Keratinocyte (primary cell): ENCODE measurements at regions not wholly inside any gene's neighbourhood (a gene's known extent, or its start where the extent isn't known, plus 50 kb on each side); places are given as distances from the start of the nearest gene placed in this dataset.
A peak's percentile ranks its signal among the peaks of the same experiment; 100 is the strongest.

Experiments used
- DNase-seq: peaks from one replicate; pipeline ENCODE4 v3.0.0-alpha.2; 2011; ENCODE audit warnings: low read depth, missing footprints, low spot score
- FAIRE-seq: peaks from 2 replicates; lab custom pipeline; 2011; peaks lifted over from hg19 to GRCh38; lab: Jason Lieb, UNC
- H2AFZ ChIP-seq: 2 replicates; pipeline ENCODE4 v1.6.0; 2012; ENCODE audit warnings: low read length, control low read depth, inconsistent platforms; ENCODE audit not compliant: control insufficient read depth
- H3K27ac ChIP-seq: 2 replicates; pipeline ENCODE4 v1.5.1; 2011; ENCODE audit warnings: low read length; ENCODE audit not compliant: control insufficient read depth, insufficient read depth
- H3K27me3 ChIP-seq: 3 replicates; pipeline ENCODE4 v1.6.0; 2011; ENCODE audit warnings: low read length; ENCODE audit not compliant: control insufficient read depth, insufficient read depth; ENCODE audit errors: extremely low read depth
- H3K36me3 ChIP-seq, 2 experiments: 2 replicates in 1 of 2; 3 replicates in 1 of 2; pipeline ENCODE4 v1.5.1; 2011; ENCODE audit warnings: low read length in 2 of 2, mild to moderate bottlenecking in 1 of 2; ENCODE audit not compliant: control insufficient read depth in 2 of 2, insufficient read depth in 2 of 2; ENCODE audit errors: extremely low read depth in 1 of 2
- H3K4me1 ChIP-seq: 3 replicates; pipeline ENCODE4 v1.5.1; 2011; ENCODE audit warnings: low read length; ENCODE audit not compliant: control insufficient read depth, insufficient read depth; ENCODE audit errors: extremely low read depth
- H3K4me2 ChIP-seq: 3 replicates; pipeline ENCODE4 v1.6.0; 2011; ENCODE audit warnings: low read depth, low read length; ENCODE audit not compliant: control insufficient read depth, insufficient read depth; ENCODE audit errors: extremely low read depth
- H3K4me3 ChIP-seq, 3 experiments: fragments of 200-600 bp in 1 of 3; sonication (generic) in 1 of 3; 2 replicates in 2 of 3; 3 replicates in 1 of 3; pipeline ENCODE4 v1.5.1; 2011 to 2016; ENCODE audit warnings: low read length in 3 of 3, mild to moderate bottlenecking in 3 of 3, control low read depth in 2 of 3, inconsistent platforms in 1 of 3, low read depth in 1 of 3, mixed read lengths in 1 of 3, mixed run types in 1 of 3, moderate library complexity in 1 of 3; ENCODE audit not compliant: control insufficient read depth in 2 of 3, insufficient read depth in 2 of 3; ENCODE audit errors: extremely low read depth in 1 of 3
- H3K79me2 ChIP-seq: 2 replicates; pipeline ENCODE4 v1.6.0; 2012; ENCODE audit warnings: low read length; ENCODE audit not compliant: control insufficient read depth, insufficient read depth
- H3K9ac ChIP-seq: 3 replicates; pipeline ENCODE4 v1.6.0; 2011; ENCODE audit warnings: low read length; ENCODE audit not compliant: control insufficient read depth, insufficient read depth; ENCODE audit errors: extremely low read depth
- H3K9me1 ChIP-seq: 3 replicates; pipeline ENCODE4 v1.6.0; 2011; ENCODE audit warnings: low read length; ENCODE audit not compliant: control insufficient read depth, insufficient read depth; ENCODE audit errors: extremely low read depth
- H3K9me3 ChIP-seq: 2 replicates; pipeline ENCODE4 v1.5.1; 2012; ENCODE audit warnings: low read depth, low read length; ENCODE audit not compliant: control insufficient read depth
- H4K20me1 ChIP-seq: 3 replicates; pipeline ENCODE4 v1.6.0; 2011; ENCODE audit warnings: low read length; ENCODE audit not compliant: control insufficient read depth, insufficient read depth; ENCODE audit errors: extremely low read depth
- CTCF ChIP-seq, 3 experiments: IDR thresholded peaks in 1 of 3; conservative IDR thresholded peaks in 1 of 3; optimal IDR thresholded peaks in 1 of 3; 2 replicates in 2 of 3; 3 replicates in 1 of 3; pipeline versions ENCODE3 to v1.5.1; 2011; ENCODE audit warnings: low read length in 3 of 3, mild to moderate bottlenecking in 3 of 3, moderate library complexity in 2 of 3, control low read depth in 1 of 3, inconsistent platforms in 1 of 3; ENCODE audit not compliant: insufficient read depth in 2 of 3; ENCODE audit errors: extremely low read depth in 1 of 3
- EZH2 ChIP-seq: IDR thresholded peaks from one replicate; pipeline ENCODE4 v1.6.1; 2012; ENCODE audit warnings: inconsistent platforms, mild to moderate bottlenecking, low read length, moderate library complexity
- dilution Hi-C: fragments of 300-500 bp; cut with MboI; formaldehyde crosslinking; loops from one replicate; pipeline ENCODE4 v1.7.0; 2020; ENCODE audit warnings: low sequenced_read_pairs; ENCODE audit not compliant: extremely low pct_ligation_motif_present

- H3K9ac ChIP-seq: no peak overlapping the region
- H3K36me3 ChIP-seq: no peaks in the 10 kb centered on the region
- H3K9me1 ChIP-seq: no peaks in the 10 kb centered on the region
- no peak for DNase-seq
- TF ChIP-seq EZH2 (no peak), CTCF (optimal IDR thresholded peaks at IDR 0.05 in 1 of 3, IDR thresholded peaks at IDR 0.05 in 1 of 3, conservative IDR thresholded peaks at IDR 0.05 in 1 of 3; ENCODE audit: extremely low read depth in 1 of 3, insufficient read depth in 2 of 3, low read length in 3 of 3) (no peak)
- H3K4me3 ChIP-seq: peak overlapping the region in 1 of 3 experiments; percentile 7
- no peak overlapping the region for H3K27ac ChIP-seq
- no peaks in the 10 kb centered on the region for H3K27me3 ChIP-seq
- H2AFZ ChIP-seq: no peak overlapping the region
- no peaks in the 10 kb centered on the region for H4K20me1 ChIP-seq
- dilution Hi-C loops: no loop called here
- peaks cover 20% of the 10 kb centered on the region for H3K4me1 ChIP-seq
- H3K4me2 ChIP-seq: peak overlapping the region; percentile 62
- no peak for FAIRE-seq
- no peaks in the 10 kb centered on the region for H3K79me2 ChIP-seq
- H3K9me3 ChIP-seq: no peaks in the 10 kb centered on the region
These were observed 65.5 kb upstream of the BTN3A2 start for GRCh38 chr6:26299286-26300042.

GRCh38 chr6:26300043-26300331 is 65.0 kb upstream of the BTN3A2 start:
- no peak for FAIRE-seq
- Histone ChIP-seq H3K9me1 (no peaks in the 10 kb centered on the region), H3K79me2 (no peaks in the 10 kb centered on the region), H3K9me3 (no peaks in the 10 kb centered on the region), H3K27ac (no peak overlapping the region), H4K20me1 (no peaks in the 10 kb centered on the region), H2AFZ (no peak overlapping the region), H3K36me3 (no peaks in the 10 kb centered on the region), H3K4me2 (no peak overlapping the region), H3K4me3 (no peak overlapping the region), H3K9ac (no peak overlapping the region), H3K4me1 (peaks cover 20% of the 10 kb centered on the region), H3K27me3 (no peaks in the 10 kb centered on the region)
- TF ChIP-seq EZH2: no peak
- TF ChIP-seq CTCF (optimal IDR thresholded peaks at IDR 0.05 in 1 of 3, IDR thresholded peaks at IDR 0.05 in 1 of 3, conservative IDR thresholded peaks at IDR 0.05 in 1 of 3; ENCODE audit: extremely low read depth in 1 of 3, insufficient read depth in 2 of 3, low read length in 3 of 3): no peak
- dilution Hi-C loops: no loop called here
- no peak for DNase-seq
